SK-N-DZ (cell line): ENCODE measurements at regions not wholly inside any gene's neighbourhood (a gene's known extent, or its start where the extent isn't known, plus 50 kb on each side); places are given as distances from the start of the nearest gene placed in this dataset.
A peak's percentile ranks its signal among the peaks of the same experiment; 100 is the strongest.

ENCODE experiments used
- DNase-seq: peaks from one replicate; pipeline ENCODE4 v3.0.0-alpha.2; 2015; ENCODE audit warnings: low spot score

DNA sequence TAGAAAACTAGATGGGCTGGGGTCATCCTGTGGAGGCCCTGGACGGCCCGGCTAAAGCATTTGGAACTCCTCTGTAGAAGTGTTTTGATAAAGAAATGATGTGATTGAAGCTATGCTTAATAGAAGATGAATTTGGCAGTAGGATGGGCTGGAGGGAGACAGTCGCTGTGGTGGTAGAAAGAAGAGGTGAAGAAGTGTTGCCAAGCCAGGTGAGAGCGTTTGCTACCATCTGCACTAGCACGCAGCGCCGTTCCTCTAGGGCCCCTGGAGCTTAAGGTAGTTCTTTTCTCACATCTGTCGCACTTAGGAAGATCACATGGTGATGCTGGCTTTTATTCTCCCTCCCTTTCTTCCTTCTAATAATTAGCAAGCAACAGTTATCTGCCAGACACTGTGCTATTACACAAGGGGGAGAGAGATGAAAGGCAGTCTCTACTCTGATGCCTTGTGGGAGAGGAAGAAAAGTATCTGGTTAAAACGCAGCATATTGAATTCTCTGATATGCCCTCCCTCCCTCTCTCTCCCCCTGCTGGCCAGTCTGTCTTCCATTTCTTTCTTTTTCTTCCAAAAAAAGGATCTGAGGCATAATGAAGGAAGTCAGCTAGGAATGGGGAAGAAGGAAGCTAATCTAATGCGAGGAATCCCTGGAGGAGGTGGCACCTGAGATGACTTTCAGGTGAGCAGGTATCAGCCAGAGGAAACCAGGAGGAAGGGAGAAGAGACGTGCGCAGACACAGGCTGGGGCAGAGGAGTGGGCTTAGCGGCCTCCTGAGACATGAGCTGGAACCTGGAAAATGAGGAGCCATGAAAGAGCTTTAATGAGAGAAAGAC, 162.3 kb upstream of the KLF14 start:
- no peak for DNase-seq

DNA sequence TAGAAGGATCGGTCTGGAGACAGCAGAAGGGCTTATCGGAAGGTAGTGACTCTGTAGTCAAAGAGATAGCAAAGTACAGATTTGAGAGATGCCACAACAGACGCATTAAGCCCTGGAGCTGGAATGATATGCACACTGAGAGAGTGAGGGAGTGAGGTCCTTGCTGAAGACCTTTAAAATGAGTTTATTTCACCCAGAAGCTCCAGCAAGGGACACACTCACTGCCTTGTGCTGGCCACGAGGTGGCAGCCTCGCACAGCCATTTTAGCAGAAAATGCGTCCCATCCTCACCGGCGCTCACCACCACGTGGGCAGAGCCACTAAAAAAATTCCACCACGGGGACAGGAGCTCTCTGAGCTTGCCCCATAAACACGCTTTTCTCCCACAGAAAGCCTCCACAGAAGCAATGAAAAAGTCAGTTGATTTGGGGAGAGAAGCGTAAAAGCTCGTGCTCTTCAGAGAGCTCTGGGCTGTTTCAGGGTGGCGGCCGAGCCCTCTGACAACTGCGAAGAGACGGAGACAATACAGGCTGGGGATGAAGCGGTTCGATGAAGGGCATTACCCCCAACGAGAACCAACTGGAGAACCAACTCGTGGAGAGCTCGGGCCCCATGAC, 163.0 kb upstream of the KLF14 start:
- DNase-seq: peak; percentile 79

DNA sequence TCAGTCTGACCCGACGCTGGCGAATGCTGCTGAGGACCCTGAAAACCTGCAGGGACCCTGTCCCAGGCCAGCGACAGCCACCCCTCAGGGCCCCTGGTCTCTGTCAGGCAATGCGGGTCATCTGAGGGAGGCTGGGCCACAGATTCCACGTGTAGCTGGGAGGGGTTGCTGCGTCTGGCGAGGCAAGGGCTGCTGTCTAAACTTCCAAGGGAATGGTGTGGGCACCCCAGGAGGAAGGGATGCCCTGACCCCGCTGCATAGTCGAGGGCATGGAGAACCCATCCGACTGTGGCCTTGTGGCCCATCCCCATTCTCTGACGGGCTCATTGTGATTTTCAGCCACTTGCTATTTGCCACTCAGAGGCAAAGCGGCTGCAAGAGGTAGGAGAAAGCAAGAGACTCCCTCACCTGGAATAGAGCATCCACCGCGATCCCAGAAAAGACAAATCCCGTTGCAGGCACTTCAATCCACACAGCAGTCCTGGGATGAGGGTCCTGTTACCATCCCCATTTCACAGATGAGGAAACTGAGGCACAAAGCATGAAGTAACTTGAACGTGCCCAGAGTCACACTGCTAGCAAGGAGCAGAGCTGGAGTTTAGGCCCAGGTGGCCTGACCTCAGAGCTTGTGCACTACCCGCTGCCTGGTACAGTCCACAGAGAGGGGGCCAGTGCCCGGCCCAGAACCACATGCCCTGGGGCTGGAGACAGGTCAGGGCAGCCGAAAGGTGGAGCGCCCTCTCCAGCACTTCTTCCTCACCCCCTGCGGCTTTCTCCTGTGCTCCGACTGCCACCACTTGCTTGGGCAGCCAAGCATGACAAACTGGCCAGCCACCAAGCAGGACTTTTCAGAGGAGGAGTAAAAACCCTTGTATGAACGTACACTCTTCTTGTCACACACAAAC, 163.8 kb upstream of the KLF14 start:
- DNase-seq: no peak

DNA sequence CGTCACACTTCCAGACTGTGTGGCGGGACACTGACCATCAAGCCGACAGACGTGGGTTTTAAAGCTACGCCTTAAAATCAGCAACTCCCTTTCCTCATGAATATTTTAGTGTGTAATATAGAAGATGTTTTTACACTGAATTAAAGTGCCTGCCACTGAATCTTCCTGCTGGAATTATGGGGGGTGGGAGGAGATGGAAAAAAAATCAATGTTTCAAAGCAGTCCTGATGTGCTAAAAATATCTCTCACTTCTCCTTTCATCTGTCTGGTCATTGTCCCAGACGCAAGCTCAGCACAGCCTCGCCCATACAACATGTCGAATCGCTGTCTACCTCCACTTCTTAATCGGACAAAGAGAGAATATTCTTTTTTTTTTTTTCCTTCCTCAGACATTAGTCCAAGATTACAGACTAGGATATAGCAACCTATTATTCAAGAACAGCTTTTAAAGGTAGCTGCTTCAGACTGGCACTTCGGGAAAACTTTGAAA, 165.1 kb upstream of the KLF14 start:
- no peak for DNase-seq

DNA sequence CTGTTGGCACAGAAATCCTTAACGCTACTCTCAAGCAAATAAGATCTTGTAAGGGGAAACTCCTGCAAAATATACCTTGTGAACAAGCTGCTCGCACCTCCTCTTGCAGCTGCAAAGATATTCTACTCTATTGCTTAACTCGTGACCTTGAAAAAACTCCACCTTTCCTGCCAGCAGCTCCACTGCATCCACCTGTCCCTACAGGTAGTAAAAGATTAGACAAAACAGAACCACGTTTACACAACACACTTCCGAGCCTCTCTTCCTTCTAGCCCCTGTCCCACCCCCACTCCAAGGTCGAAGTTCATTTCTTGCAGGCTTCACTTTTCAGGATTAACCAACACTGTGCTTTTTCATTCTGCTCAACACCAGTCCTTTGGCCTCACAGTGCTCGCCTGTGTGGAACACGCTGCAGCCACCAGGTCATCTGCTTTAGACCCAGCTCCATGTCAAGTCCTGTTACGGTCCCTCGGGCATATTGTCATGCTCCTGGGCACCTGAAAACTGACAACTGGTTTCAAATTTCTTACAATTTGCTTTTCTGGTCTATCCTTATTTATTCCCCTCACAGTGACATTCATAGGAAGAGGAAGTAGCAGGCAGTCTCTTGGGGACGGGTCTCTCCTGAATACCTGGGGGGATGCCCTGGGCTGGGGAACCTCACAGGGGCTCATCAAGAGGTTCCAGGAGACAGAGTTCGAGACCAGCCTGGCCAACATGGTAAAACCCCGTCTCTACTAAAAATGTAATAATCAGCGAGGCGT, 165.8 kb upstream of the KLF14 start:
- DNase-seq: no peak

DNA sequence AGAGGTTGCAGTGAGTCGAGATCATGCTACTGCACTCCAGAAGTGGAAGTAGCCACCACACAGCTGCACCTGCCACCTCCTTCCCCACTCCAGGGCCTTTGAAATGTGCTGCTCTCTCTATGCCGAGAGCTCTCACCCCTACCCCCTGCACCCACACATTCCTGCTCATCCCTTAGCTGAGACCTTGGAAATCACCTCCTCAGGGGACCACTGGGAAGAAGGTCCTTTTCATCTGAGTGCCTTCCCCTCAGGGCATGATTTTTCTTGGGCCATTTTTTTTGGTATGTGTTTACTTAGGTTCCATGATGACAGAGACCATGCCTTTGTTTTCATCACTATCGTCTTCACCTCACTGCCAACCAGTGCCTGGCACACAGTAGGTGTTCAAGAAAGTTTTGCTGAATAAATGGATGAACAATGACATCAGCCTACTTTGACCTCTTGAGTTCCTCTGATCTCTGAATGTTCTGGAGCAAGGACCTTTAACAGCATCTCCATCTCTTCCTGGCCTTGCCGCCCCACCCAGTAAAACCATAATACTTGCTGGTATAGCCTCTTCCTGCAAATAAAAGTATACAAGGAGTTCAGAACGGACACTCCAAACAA, 166.6 kb upstream of the KLF14 start:
- no peak for DNase-seq

DNA sequence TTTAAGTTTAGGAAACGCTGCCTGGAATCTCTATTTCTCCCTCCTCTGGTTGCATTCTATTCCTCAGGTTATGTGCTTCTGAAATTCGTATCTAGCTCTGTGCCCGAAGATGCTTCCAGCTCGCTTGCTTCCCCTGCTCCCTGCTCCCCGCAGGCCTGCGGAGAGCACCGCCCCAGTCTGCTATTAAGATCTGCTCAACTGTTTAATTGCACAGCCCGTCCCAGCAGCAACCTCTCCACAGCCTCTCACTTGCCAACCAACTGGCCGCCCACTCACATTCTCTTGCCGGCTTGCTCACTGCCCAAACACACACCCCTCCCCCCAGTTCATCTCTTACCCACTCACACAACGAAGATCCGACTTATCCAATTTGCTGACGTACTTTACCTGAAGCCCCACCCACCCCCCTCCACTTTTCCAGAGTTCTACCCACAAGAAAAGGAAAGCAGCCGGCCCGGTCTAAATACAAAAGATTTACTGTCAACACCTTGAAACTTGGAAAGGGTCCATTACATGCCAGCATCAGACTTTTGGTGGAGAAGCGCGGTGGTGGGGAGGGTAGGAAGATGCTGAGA, 167.3 kb upstream of the KLF14 start:
- DNase-seq: no peak

DNA sequence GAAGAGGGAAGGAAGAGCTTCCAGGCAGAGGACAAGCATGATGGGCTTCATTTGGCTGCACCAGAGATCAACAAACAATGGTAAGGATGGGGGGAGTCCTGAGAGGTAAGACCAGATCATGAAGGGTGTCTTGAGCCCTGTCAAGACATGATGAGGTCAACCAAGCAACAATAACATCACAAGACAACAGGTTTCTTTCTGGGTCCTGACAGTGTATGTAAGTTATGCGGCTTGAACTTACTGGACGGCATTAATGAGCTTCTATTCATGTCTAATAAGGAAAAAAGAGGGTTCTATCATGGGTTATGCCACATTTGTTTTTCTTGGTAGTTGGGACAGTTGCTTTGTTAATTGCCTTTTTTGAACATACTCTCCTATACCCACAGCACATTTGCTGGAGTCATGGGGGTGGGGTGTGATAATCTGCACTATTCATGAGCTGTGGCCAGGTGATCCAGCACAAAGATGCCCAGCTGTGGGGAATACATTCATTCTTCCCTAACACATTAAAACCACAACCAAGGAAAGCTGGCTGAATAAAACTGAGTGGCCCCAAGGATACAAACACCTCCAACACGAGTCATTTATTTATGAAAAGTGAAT, 168.8 kb upstream of the KLF14 start:
- DNase-seq: no peak

DNA sequence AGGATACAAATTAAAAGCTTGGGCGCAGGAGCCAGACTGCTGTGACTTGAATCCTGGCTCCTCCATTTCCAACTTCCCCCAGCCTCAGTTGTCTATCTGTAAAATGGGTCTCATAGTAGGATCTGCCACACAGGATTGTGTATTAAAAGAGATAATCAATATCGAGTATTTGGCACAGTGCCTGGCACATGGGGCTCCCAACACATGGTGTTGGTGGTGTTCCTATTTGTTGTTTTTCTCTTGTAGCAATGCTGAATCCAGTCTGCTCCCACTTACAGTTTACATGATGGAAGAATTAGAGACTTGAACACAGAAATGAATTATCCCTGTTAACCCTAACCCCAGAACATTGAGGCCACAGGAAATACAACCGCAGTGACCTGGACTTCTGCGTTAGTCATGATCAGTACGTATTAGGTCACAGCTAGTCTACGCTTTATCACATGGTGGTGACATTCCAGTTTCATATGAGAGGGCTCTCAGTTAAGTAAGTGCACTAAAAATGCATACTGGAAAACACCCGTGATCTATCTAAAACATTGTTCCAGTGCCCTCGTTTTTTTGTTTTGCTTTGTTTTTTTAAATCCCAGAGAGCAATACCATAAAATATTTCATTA, 169.5 kb upstream of the KLF14 start:
- no peak for DNase-seq

DNA sequence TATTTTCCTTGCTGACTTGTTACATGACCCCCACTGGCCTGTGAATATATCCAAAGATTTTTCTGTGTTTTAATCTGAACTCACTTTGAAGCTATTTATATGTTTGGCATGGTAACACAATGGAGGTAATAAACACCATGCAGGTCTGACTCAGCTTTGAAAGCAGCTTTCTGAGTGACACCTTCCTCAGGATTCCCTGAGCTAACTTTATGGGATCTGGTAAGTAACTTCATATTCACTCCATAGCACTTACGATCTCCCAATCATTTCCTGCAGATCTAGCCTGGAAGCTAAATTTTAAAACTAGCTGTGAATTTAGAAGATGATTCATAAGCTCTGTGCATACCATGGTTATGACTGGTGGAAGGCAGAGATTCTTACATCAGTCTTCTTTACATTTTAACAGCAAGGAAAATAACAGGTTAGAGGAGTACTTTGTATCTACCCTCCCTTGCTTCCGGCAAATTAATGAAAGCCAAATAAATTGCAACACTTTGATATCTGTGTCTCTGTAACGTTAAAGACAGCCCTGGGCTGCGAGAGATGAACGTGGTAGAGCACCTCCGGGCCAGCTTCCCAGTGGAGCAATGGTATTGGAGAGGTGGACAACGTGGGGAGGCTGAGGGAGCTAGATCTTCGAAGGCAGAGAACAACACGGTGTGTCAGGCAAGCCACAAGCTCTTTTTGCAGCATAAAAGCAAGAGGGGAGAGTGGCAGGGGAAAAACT, 170.2 kb upstream of the KLF14 start:
- DNase-seq: no peak

DNA sequence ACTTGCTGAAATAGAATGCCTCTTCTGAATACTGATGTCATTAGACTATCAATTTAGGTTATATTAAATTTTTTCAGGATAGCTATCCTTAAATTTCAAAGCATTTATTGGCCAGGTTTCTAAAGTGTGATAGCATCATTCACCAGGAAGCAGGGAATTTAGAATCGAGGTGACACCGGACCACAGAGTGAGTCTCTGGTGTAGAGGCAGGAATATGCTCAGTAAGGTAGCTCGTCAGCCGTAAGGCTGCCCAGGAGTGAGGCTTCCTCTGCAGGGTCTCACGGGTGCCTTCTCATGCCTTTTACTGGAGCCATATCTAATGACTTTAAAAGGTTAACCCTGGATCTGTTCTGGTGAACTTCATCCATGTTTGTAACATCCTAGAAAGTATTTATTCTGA, 170.8 kb upstream of the KLF14 start:
- DNase-seq: no peak

DNA sequence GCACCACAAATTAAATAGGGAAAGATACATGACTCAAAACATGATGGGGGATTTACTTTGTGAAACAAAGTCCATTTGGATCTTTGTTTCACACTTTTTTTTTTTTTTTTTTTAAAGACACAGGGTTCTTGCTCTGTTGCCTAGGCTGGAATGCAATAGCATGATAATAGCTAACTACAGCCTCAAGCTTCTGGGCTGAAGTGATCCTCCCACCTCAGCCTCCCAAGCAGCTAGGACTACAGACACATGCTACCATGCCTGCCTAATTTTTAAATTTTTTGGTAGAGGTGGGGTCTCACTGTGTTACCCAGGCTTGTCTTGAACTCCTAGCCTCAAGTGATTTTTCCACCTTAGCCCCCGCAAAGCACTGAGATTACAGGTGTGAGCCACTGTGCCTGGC, 172.6 kb upstream of the KLF14 start:
- no peak for DNase-seq

DNA sequence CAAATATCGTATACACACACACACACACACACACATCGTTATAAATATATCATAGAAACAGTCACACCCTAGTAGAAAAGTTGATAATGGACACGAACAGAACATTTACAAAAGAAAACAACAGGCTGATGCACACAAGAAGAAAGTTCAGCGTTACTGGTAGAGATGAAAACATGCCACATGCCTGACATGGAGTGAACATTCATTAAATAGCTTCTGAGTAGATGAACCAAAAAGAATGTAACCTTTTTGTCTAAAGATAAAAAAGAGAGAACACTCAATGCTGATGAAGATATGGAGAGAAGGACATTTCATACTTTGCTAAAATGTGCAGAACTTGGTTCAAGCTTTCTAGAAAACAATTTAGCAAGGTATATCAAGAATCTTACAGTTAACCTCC, 173.4 kb upstream of the KLF14 start:
- no peak for DNase-seq

DNA sequence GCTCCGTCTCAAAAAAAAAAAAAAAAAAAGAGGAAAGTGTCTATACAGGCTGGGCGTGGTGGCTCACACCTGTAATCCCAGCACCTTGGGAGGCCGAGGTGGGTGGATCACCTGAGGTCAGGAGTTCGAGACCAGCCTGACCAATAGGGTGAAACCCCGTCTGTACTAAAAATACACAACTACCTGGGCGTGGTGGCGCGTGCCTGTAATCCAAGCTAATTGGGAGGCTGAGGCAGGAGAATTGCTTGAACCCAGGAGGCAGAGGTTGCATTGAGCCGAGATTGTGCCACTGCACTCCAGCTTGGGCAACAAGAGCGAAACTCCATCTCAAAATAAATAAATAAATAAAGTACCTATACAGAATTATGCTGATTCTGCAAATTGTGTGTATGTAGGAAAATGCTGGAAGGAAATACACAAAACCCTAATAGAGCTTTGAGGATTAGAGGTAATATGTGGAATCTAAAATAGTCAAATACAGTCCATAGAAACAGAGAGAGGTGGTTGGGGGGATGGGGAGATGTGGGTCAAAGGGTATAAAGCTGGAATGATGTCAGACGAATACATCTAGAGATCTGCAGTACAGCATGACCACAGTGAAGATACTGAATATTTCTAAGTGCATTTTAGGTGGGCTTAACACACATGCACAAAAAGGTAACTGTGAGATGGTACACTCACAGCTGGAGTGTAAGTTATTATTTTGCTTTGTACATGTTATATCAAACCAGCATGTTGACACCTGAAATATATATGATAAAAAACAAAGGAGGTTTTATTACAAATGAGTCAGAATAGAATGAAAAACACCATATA, 174.5 kb upstream of the KLF14 start:
- no peak for DNase-seq

DNA sequence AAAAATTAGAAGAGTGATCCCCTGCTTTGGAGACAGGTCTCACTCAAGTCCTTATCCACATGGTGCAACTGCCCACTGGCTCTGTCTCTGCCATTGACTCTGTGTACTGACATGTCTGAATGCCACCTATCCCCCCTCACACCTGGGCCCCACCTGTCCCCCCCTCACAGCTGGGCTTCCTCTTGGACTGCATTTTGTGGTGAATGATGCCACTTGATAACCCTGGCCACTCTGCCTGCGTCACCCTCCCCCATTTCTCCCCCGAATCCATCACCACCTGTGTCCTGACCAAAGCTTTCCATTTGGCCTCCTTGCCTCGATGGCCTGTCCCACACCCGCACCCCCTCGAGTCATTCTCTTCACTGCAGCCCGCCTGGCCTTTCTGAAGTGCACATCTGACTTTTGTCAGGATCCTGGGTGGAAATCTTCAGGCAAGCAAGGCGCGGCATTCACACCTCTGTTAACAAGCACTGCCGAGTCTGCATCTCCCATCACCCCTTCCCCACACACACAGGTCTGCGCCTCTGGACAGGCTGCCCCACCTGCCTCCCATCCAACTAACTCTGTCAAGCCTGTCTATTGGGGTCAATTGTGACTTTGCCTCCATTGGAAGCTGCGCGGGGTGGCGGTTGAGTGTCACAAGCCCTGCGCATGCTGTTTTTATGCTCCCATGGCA, 175.3 kb upstream of the KLF14 start:
- DNase-seq: no peak

DNA sequence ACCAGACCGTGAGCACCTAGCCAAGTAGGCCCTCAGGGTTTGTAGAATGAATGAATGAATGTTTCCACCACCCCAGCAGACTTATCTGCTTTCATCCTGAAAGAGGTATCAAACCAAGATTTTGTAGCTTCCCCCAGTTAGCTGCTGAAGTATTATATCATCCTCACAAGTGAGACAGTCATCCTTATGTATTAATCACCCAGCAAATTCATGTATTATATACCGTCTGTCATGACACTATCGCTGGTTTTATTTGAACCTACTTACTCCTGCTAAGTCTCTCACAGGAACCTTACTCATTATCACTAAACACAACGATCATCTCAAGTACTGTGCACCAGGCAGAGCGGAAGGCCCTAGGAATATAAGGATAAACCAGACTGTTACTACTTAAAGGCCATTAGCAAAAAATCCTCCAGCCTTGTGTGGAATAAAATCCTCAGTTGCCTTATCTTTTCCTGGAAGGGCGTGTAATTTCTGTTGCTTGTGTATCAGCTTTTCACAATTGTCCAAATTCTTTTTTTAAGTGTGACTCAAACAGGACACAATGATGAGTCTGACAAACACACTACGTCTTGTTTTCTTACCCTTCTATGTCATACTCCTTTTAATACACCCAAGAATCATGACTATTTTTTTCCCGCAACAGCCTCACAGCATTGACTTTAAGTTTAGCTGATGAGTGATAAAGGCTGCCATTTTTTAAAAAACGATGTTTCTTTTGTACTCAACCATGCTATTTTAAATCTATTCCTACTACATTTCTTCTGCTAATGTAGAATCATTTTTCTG, 176.1 kb upstream of the KLF14 start:
- no peak for DNase-seq
